GM12875 (cell line): ENCODE measurements at regions not wholly inside any gene's neighbourhood (a gene's known extent, or its start where the extent isn't known, plus 50 kb on each side); places are given as distances from the start of the nearest gene placed in this dataset.
"Not testable (repeated sequence)": the region's sequence is repeated elsewhere in the genome, so short reads cannot be mapped to it uniquely, and the experiment has no call there.

Experiments
- H3K4me3 ChIP-seq: one replicate; pipeline ENCODE4 v1.5.1; 2011; ENCODE audit warnings: low read depth, low read length, control low read depth
- CTCF ChIP-seq: IDR thresholded peaks from 2 replicates; pipeline ENCODE4 v1.5.1; 2011; ENCODE audit warnings: low read depth, mild to moderate bottlenecking, control low read depth, inconsistent platforms, low read length, moderate library complexity, borderline replicate concordance; ENCODE audit not compliant: insufficient read depth

DNA sequence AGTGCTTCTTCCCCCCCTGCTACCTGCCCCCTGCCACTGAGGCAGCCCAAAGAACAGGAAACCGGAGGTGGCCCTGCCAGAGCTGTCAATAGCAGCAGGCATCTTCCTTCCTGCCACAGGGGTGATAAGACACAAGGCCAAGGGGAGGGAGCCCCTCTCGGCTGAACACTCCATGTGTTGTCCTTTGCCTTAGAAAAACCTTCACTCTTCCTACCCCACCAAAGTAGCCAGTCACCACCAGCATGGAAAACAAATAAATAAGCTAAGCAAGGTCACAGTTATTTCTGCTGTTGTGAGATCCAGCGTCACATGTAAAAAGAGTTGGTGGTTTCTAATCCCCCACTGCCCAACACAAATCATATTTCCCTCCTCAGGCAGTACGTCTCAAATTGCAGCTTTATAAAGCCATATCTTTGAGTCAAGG is 104.8 kb upstream of the DPT start:
- H3K4me3 ChIP-seq: no peak overlapping the region
- no peak for TF ChIP-seq CTCF

GRCh38 chr1:168834225-168834872 is 105.3 kb upstream of the DPT start:
- H3K4me3 ChIP-seq: no peak overlapping the region
- no peak for TF ChIP-seq CTCF

GRCh38 chr1:168835176-168835575 is 106.2 kb upstream of the DPT start:
- H3K4me3 ChIP-seq: no peak overlapping the region
- TF ChIP-seq CTCF: no peak

GRCh38 chr1:168835791-168836190 is 106.8 kb upstream of the DPT start:
- H3K4me3 ChIP-seq: no peak overlapping the region
- no peak for TF ChIP-seq CTCF

DNA sequence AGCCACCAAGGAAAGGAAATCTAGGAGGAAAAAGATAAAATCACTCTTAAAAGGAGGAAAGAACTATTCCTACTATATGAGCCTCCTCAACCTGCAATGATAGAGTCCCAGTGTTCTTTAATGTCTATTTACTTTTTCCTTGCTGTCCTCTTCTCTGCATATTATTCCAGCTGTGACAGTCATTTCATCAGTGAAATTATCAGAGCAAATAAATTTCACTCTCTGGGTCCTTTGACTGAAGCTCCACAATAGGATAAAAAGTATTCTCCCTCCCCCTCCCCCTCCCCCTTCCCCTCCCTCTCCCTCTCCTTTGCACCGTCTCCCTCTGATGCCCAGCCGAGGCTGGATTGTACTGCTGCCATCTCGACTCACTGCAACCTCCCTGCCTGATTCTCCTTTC is 107.5 kb upstream of the DPT start:
- H3K4me3 ChIP-seq: no peak overlapping the region
- no peak for TF ChIP-seq CTCF

- H3K4me3 ChIP-seq: not testable (repeated sequence)
Observed at GRCh38 chr1:168837230-168837629, 108.2 kb upstream of the DPT start.

DNA sequence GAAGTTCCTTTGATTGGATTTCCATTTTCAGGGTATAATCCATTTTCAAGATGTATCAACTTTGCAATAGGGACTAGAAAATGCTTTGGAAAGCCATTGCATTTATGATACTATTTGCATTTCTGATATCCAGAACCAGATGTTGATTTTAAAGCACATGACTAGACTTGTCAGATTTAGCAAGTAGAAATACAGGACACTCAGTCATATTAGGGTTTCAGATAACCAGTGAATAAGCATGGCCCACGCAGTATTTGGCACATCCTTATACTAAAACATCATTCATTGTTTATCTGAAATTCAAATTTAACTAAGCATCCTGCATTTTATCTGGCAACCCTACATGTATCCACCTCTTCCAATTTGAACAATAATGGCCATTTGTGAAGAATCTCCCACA is 113.3 kb upstream of the DPT start:
- no peak for TF ChIP-seq CTCF

GRCh38 chr1:168842916-168843315 is 113.9 kb upstream of the DPT start:
- no peak overlapping the region for H3K4me3 ChIP-seq
- no peak for TF ChIP-seq CTCF

More for the DNA sequence above, 113.3 kb upstream of the DPT start:
- H3K4me3 ChIP-seq: no peak overlapping the region
